ENCODE measurements at regions not wholly inside any gene's neighbourhood (a gene's known extent, or its start where the extent isn't known, plus 50 kb on each side); places are given as distances from the start of the nearest gene placed in this dataset.

DNA sequence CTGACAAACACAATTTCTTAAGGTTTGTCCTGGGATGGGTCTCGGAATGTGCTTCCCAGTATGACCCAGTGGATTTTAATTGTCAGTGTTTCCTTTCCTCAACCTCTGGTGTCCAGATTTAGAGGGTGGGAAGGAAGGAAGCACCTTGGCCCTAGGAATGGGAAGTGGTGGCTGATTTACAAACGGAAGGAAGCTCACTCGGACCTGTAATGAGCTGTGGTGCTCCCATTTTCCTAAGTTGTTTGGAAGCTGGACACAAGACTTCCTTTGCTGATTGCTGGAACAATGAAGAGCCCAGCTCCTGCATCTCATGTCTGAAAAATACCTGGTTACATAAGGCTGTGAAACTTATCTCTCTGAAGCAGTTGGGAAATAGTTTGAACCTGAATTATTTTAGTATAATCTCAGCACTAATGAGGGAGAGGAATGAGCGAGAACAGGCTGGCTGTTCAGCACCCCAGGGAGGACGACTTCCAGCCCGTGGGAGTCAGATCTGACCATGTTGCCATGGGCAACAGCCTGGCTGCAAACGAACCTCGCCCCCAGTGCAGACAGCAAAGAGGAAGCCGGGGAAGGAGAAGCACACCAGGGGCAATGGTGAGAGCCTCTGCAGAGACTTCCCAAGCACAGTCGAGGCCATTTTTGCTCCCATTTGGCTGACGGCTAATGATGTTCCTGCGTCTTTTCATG is 74.4 kb upstream of the ASB18 start:
- 26 to 33% methylated on average over 12 of the region's 12 CpGs for WGBS, 2 donors
- ATAC-seq (ENCODE audit: insufficient read depth, low FRiP score) (no peak), DNase-seq (peak in 2 of 3 donors; percentile 26 to 55)
- TF ChIP-seq, protein P1, sequence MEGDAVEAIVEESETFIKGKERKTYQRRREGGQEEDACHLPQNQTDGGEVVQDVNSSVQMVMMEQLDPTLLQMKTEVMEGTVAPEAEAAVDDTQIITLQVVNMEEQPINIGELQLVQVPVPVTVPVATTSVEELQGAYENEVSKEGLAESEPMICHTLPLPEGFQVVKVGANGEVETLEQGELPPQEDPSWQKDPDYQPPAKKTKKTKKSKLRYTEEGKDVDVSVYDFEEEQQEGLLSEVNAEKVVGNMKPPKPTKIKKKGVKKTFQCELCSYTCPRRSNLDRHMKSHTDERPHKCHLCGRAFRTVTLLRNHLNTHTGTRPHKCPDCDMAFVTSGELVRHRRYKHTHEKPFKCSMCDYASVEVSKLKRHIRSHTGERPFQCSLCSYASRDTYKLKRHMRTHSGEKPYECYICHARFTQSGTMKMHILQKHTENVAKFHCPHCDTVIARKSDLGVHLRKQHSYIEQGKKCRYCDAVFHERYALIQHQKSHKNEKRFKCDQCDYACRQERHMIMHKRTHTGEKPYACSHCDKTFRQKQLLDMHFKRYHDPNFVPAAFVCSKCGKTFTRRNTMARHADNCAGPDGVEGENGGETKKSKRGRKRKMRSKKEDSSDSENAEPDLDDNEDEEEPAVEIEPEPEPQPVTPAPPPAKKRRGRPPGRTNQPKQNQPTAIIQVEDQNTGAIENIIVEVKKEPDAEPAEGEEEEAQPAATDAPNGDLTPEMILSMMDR (IDR thresholded peaks at IDR 0.05; ENCODE audit: control extremely low read depth, extremely low read depth): no peak
- Histone ChIP-seq H3K36me3 (ENCODE audit: control insufficient read depth in 4 of 4, insufficient read depth in 4 of 4, low read length in 4 of 4) (no peaks in the 10 kb centered on the region), H3K27ac (ENCODE audit: low read depth in 1 of 2, low read length in 1 of 2) (no peak overlapping the region), H3K4me3 (no peak overlapping the region), H3K4me1 (ENCODE audit: control insufficient read depth in 5 of 5, insufficient read depth in 5 of 5, low read length in 5 of 5) (no peaks in the 10 kb centered on the region), H3K27me3 (ENCODE audit: control insufficient read depth in 3 of 3, insufficient read depth in 3 of 3, low read length in 2 of 3) (no peaks in the 10 kb centered on the region), H3K9ac (ENCODE audit: insufficient read depth in 1 of 2, low read length in 2 of 2) (no peak overlapping the region), H3K9me3 (ENCODE audit: control insufficient read depth in 4 of 4, insufficient read depth in 3 of 4, low read length in 3 of 4) (no peaks in the 10 kb centered on the region)

DNA sequence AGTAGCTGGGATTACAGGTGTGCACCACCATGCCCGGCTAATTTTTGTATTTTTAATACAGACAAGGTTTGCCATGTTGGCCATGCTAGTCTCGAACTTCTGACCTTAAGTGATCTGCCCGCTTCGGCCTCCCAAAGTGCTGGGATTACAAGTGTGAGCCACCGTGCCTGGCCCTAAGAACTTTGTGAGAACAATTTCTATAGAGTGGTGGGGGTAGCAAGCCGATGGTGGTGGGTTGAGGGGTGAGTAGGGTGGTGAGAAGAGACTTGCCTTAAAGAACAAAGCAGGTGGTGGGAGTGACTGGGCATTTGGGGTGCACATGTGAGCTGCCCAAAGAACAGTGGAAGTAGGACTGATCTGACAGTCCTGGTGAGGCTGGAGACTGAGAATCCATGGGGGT is 76.0 kb upstream of the ASB18 start:
- WGBS, 2 donors: 94 to 98% methylated on average over 6 of the region's 6 CpGs

DNA sequence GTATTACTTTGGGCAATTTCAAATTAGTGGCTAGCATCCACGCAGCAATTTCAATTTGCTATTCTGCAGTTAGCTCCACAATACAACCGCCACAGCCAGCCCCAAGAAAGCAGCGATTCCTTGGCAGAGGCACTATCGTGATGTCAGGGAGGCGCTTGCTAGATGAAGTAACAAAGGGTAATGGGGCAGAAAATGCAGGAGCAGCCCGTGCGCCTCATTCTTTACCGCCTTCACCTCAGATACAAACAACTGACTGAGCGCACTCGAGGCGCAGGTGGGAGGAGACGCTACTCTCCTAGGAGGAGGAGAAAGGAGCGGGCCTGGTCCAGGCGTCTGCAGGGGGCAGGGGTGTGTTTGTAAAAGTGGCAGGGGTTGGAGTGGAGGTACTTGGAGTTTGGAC is 76.9 kb upstream of the ASB18 start:
- DNase-seq: peak in 1 of 3 donors; percentile 15
- Histone ChIP-seq H3K36me3 (ENCODE audit: control insufficient read depth in 4 of 4, insufficient read depth in 4 of 4, low read length in 4 of 4) (no peaks in the 10 kb centered on the region), H3K27me3 (ENCODE audit: control insufficient read depth in 3 of 3, insufficient read depth in 3 of 3, low read length in 2 of 3) (no peaks in the 10 kb centered on the region), H3K9me3 (ENCODE audit: control insufficient read depth in 4 of 4, insufficient read depth in 3 of 4, low read length in 3 of 4) (no peaks in the 10 kb centered on the region), H3K4me3 (no peak overlapping the region), H3K27ac (ENCODE audit: low read depth in 1 of 2, low read length in 1 of 2) (no peak overlapping the region), H3K4me1 (ENCODE audit: control insufficient read depth in 5 of 5, insufficient read depth in 5 of 5, low read length in 5 of 5) (no peaks in the 10 kb centered on the region), H3K9ac (ENCODE audit: insufficient read depth in 1 of 2, low read length in 2 of 2) (no peak overlapping the region)
- TF ChIP-seq, protein P1 (IDR thresholded peaks at IDR 0.05; ENCODE audit: control extremely low read depth, extremely low read depth): no peak
- 94 to 98% methylated on average over 14 of the region's 14 CpGs for WGBS, 2 donors
- no peak for ATAC-seq (ENCODE audit: insufficient read depth, low FRiP score)

More for the DNA sequence above, 76.0 kb upstream of the ASB18 start:
- no peak overlapping the region for H3K4me3 ChIP-seq
- H3K9ac ChIP-seq (ENCODE audit: insufficient read depth in 1 of 2, low read length in 2 of 2): no peak overlapping the region
- ATAC-seq (ENCODE audit: insufficient read depth, low FRiP score): no peak
- H3K27ac ChIP-seq (ENCODE audit: low read depth in 1 of 2, low read length in 1 of 2): no peak overlapping the region
- H3K9me3 ChIP-seq (ENCODE audit: control insufficient read depth in 4 of 4, insufficient read depth in 3 of 4, low read length in 3 of 4): no peaks in the 10 kb centered on the region
- no peak for DNase-seq
- H3K4me1 ChIP-seq (ENCODE audit: control insufficient read depth in 5 of 5, insufficient read depth in 5 of 5, low read length in 5 of 5): no peaks in the 10 kb centered on the region
- no peaks in the 10 kb centered on the region for H3K36me3 ChIP-seq (ENCODE audit: control insufficient read depth in 4 of 4, insufficient read depth in 4 of 4, low read length in 4 of 4)
- TF ChIP-seq, protein P1 (IDR thresholded peaks at IDR 0.05; ENCODE audit: control extremely low read depth, extremely low read depth): no peak
- H3K27me3 ChIP-seq (ENCODE audit: control insufficient read depth in 3 of 3, insufficient read depth in 3 of 3, low read length in 2 of 3): no peaks in the 10 kb centered on the region

DNA sequence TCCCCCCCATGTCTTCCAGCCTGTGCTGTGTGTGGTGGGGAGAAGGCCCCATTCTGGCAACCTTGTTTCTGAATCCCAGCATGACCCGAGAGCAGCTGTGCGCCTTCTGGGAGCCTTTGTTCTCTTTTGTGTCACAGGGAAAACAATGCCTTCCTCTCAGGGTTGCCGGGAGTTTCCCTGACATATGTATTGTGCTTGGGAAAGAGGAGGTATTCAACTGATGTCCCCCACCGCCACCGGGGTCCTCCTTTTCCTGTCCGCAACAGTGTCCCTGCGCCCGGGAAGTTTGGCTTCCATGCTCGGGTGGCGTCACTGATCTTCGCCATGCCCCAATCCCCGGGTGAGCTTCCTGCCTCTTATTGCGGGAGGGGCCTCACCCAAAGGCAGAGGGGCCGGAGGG is 77.5 kb upstream of the ASB18 start:
- TF ChIP-seq, protein P1 (IDR thresholded peaks at IDR 0.05; ENCODE audit: control extremely low read depth, extremely low read depth): no peak
- no peak for ATAC-seq (ENCODE audit: insufficient read depth, low FRiP score)
- H3K27me3 ChIP-seq (ENCODE audit: control insufficient read depth in 3 of 3, insufficient read depth in 3 of 3, low read length in 2 of 3): no peaks in the 10 kb centered on the region
- no peak overlapping the region for H3K4me3 ChIP-seq
- peak in 1 of 3 donors; percentile 17 for DNase-seq
- H3K9ac ChIP-seq (ENCODE audit: insufficient read depth in 1 of 2, low read length in 2 of 2): no peak overlapping the region
- H3K27ac ChIP-seq (ENCODE audit: low read depth in 1 of 2, low read length in 1 of 2): no peak overlapping the region
- H3K9me3 ChIP-seq (ENCODE audit: control insufficient read depth in 4 of 4, insufficient read depth in 3 of 4, low read length in 3 of 4): no peaks in the 10 kb centered on the region
- no peaks in the 10 kb centered on the region for H3K36me3 ChIP-seq (ENCODE audit: control insufficient read depth in 4 of 4, insufficient read depth in 4 of 4, low read length in 4 of 4)
- WGBS, 2 donors: 75 to 82% methylated on average over 14 of the region's 14 CpGs
- H3K4me1 ChIP-seq (ENCODE audit: control insufficient read depth in 5 of 5, insufficient read depth in 5 of 5, low read length in 5 of 5): no peaks in the 10 kb centered on the region

Data from lung (tissue), 11 donors.